PFSK-1 (cell line): ENCODE measurements at regions not wholly inside any gene's neighbourhood (a gene's known extent, or its start where the extent isn't known, plus 50 kb on each side); places are given as distances from the start of the nearest gene placed in this dataset.

Source experiments
- FOXP2 ChIP-seq: optimal IDR thresholded peaks from 2 replicates; pipeline ENCODE3; 2011; ENCODE audit warnings: borderline replicate concordance, control low read depth, inconsistent platforms; ENCODE audit not compliant: insufficient read depth; ENCODE audit errors: extremely low read length, extremely low read depth
- POLR2AphosphoS5 ChIP-seq: IDR thresholded peaks from 2 replicates; pipeline ENCODE4 v1.6.1; 2012; ENCODE audit warnings: low read depth, mild to moderate bottlenecking, control low read depth, low read length, moderate library complexity
- REST ChIP-seq, 2 experiments: IDR thresholded peaks; 2 replicates each; pipeline versions ENCODE4 v1.6.1 to v1.8.0; 2011 to 2012; ENCODE audit warnings: low read depth in 2 of 2, low read length in 2 of 2, control low read depth in 1 of 2, inconsistent platforms in 1 of 2, mild to moderate bottlenecking in 1 of 2, moderate library complexity in 1 of 2; ENCODE audit not compliant: insufficient read depth in 1 of 2
- SIN3A ChIP-seq: IDR thresholded peaks from 2 replicates; pipeline ENCODE4 v1.6.1; 2012; ENCODE audit warnings: mild to moderate bottlenecking, low read length, moderate library complexity, borderline replicate concordance; ENCODE audit not compliant: insufficient read depth
- TAF1 ChIP-seq: IDR thresholded peaks from 2 replicates; pipeline ENCODE4 v1.6.1; 2012; ENCODE audit warnings: low read length, control low read depth, borderline replicate concordance; ENCODE audit not compliant: insufficient read depth

- TF ChIP-seq FOXP2, result no peak
- TF ChIP-seq POLR2AphosphoS5, result no peak
- TF ChIP-seq TAF1, result no peak
- TF ChIP-seq REST (IDR thresholded peaks at IDR 0.05; ENCODE audit: insufficient read depth in 1 of 2, low read depth in 2 of 2, low read length in 2 of 2), result no peak
- no peak for TF ChIP-seq SIN3A
These were observed 331.1 kb downstream of the FSIP2 start for GRCh38 chr2:186069676-186070075.

- TF ChIP-seq FOXP2 (no peak), REST (IDR thresholded peaks at IDR 0.05; ENCODE audit: insufficient read depth in 1 of 2, low read depth in 2 of 2, low read length in 2 of 2) (no peak), TAF1 (no peak), POLR2AphosphoS5 (no peak), SIN3A (no peak)
These were observed 346.6 kb downstream of the FSIP2 start for GRCh38 chr2:186085226-186085625.

- no peak for TF ChIP-seq REST (IDR thresholded peaks at IDR 0.05; ENCODE audit: insufficient read depth in 1 of 2, low read depth in 2 of 2, low read length in 2 of 2)
- TF ChIP-seq POLR2AphosphoS5, result no peak
- TF ChIP-seq SIN3A, result no peak
- no peak for TF ChIP-seq TAF1
- no peak for TF ChIP-seq FOXP2
These were observed 354.6 kb downstream of the FSIP2 start for GRCh38 chr2:186093174-186093573.

- TF ChIP-seq SIN3A, result no peak
- TF ChIP-seq POLR2AphosphoS5, result no peak
- no peak for TF ChIP-seq TAF1
- TF ChIP-seq FOXP2, result no peak
- TF ChIP-seq REST (IDR thresholded peaks at IDR 0.05; ENCODE audit: insufficient read depth in 1 of 2, low read depth in 2 of 2, low read length in 2 of 2), result no peak
These were observed 360.2 kb downstream of the FSIP2 start for GRCh38 chr2:186098821-186099220.

- TF ChIP-seq POLR2AphosphoS5, result no peak
- TF ChIP-seq SIN3A, result no peak
These were observed 361.2 kb downstream of the FSIP2 start for GRCh38 chr2:186099826-186100225.

- TF ChIP-seq REST (IDR thresholded peaks at IDR 0.05; ENCODE audit: insufficient read depth in 1 of 2, low read depth in 2 of 2, low read length in 2 of 2) (no peak), POLR2AphosphoS5 (no peak), TAF1 (no peak)
These were observed 362.0 kb downstream of the FSIP2 start for GRCh38 chr2:186100636-186101035.
